HG02970 (cell line): ENCODE measurements at regions not wholly inside any gene's neighbourhood (a gene's known extent, or its start where the extent isn't known, plus 50 kb on each side); places are given as distances from the start of the nearest gene placed in this dataset.
"Not testable (repeated sequence)": the region's sequence is repeated elsewhere in the genome, so short reads cannot be mapped to it uniquely, and the experiment has no call there.

Source experiments
- ATAC-seq: cut with Tn5 transposase; IDR thresholded peaks from one replicate; pipeline ENCODE4 v1.9.1; 2021; ENCODE audit warnings: mild to moderate bottlenecking, moderate library complexity, moderate number of reproducible peaks; ENCODE audit not compliant: unreplicated experiment, low FRiP score

DNA sequence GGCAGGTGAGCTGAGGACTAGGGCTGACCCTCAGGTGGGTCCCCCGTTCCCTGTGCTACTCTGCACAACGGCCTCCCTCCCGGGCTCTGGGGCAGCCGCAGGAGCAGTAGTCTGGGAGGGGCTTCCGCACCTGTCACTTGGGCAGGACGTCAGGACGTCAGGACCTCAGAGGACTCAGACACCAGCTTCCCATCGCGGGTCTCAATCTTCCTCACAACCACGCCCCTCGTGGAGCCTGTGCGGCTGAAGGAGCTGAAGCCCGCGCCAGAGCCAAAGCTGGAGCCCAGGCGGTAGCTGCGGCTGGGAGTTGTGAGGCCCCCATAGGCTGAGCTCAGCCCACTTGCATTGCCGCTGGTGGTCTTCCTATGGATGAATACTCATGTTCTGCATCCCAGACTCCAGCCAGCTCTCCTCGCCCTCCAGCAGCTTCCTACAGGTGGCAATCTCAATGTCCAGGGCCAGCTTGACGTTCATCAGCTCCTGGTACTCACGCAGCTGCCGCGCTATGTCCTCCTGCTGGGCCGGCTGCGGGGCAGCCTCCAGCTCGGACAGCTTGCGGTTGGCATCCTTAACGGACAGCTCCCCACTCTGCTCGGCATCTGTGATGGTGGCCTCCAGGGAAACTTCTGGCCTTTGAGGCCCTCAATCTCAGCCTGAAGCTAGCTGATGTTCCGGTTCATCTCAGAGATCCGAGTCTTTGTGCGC is 381.4 kb upstream of the RGMB start:
- ATAC-seq, result no peak

DNA sequence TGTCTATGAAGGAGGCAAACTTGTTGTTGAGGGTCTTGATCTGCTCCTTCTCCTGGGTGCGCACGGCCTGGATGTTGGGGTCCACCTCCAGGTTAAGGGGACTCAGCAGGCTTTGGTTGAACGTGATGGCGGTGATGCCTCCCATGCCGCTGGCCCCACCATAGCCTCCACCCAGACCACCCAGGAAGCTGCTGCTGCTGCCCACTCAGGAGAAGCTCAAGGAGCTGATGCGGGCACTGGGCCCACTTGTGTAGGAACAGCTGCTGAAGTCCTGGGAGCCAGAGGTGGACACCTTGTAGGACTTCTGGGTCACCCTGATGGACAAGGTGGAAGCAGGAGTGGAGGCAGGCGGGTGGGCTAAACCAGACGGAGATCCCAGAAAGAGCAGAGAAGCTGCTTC is 380.3 kb upstream of the RGMB start:
- ATAC-seq, result not testable (repeated sequence)

DNA sequence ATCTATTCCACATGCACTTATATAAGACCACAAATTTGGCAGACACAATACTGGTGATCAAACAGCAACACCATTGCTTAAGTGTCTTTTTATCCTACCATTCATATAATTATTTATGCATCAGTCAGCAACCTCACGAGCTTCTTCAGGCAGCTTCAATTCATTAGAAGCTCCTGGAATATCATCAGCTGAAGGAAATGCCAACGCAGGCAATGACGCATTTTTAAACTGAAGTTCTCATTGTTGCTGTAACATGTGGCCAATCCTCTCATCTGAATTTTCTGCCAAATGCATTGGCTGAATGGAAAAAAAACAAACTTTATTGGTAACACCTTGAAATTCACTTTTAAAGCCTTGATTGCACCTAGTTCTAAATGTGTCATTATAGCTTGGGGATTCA is 376.4 kb upstream of the RGMB start:
- ATAC-seq, result no peak

- ATAC-seq, result no peak
Observed at GRCh38 chr5:98398465-98398864, 375.0 kb upstream of the RGMB start.

DNA sequence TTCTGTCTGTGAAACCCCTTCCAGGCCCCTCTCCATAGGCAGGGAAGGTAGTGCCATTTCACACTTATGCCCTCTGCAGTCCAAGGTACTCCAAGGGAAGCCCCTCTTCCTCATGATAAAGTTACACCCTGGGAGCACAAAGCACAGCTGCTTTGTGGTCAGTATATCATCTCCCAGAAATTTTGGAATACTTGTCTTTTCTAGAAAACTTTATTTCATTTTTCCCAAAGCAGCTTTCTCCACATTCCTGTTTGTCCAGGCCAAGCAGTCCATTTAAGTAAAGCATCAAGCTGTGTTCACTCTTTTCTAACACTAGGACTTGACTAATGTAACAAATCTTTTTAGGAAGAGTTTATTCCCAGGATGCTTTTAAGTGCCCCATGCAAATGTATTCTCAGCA is 371.8 kb upstream of the RGMB start:
- no peak for ATAC-seq

- ATAC-seq, result no peak
Observed at GRCh38 chr5:98402130-98402529, 371.3 kb upstream of the RGMB start.

DNA sequence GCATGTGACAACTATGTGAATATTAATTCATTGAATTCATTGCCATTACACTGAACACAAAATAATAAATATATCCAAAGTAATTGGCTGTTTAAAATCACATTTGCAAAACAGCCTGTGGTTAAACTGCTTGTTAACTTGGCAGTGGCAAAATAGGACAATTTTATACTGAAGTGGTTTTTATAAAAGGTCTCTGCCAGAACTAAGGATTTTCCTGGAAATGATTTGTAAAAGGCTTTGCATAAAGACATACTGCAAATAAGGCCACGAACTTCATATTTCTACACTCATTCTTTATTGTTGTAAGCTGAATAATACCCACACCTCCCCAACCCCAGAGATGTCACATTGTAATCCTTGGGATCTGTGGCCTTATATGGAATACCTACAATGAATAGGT is 370.3 kb upstream of the RGMB start:
- ATAC-seq, result no peak

DNA sequence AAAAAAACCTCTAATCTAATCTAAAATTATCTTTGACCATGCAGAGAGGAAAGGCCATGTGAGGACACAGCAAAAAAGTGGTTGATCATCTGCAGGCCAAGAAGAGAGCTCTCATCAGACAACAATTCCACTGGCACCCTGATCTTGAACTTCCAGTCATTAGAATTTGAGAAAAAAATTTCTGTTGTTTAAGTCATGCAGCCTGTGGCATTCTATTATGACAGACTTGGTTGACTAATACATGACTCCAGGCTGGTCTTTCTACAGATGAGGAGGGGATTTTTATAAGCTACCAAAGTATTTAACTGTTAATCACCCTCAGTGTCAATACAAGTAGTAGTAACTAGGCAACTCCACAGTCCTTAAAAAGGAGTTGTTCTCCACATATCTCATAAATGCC is 358.5 kb upstream of the RGMB start:
- no peak for ATAC-seq

- ATAC-seq, result no peak
Observed at GRCh38 chr5:98415663-98416062, 357.8 kb upstream of the RGMB start.

DNA sequence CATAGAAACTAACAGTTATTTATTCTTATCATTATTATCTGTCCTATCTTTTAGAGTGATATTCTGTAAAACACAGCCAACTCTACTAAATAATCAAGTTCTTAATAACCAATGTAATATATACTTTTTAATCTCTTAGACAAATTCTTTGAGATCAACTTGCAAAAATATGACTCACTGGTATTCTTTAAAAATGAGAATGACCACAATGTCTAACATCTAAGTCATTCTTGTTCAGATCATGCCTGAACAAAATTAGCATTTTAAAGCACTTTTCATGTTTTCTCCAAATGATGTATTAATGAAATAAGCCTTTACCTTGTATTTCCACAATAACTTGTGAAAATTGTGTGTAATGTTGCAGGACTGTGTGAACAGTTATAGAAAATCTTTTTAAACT is 356.9 kb upstream of the RGMB start:
- no peak for ATAC-seq

GRCh38 chr5:98419825-98420224 is 353.6 kb upstream of the RGMB start:
- ATAC-seq, result no peak

DNA sequence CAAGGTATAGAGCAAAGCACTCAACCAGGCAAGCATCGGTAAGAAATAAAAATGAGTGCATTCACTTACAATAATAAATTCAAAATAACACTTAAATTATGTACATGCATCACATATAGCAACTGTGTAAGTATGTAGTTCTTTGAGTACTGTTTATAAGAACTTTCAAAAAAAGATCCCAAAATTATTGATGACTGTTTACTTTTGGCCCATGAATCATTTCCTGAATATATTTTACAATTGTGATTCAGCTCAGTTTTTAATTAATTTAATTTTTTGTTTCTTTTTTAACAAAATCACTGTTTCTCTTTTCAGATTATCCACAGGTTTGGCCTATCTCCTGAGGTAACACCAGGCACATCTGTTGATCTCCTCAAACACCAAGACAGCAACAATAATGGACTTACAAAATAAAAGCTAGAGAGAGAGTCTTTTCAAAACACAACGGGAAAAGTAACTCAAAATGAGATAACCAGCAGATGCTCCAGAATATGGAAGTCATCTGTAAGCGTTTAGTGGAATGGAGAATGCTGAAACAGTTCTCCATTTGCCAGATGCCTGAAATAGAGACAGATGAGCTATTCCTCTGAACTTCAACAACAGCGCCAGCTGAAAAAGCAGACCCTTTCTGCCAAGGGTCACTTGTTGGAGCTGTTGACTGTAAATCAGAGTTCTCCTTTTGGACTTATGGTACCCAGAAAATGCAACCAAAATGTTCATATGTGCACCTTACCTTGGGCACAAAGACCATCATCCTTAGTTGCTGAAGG is 348.6 kb upstream of the RGMB start:
- no peak for ATAC-seq

DNA sequence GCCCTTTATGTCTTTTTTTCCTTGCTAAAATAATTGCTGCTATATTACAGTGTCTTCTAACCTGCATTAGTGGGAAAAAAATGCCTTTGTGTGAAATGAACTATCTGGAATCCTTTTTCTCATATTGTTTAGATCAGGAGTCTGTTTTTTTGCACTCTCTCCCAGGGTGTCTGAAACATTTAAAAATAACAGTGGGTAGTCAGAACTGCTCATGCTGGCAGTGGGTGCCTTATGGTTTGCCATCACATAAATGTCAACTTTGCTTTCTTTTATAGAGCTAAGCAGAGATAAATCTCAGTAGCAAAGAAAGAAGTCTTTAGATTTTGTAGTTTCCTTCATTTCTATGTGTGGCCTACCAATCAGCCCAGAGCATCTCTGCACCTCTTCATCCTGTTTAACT is 347.8 kb upstream of the RGMB start:
- no peak for ATAC-seq

GRCh38 chr5:98428806-98429205 is 344.7 kb upstream of the RGMB start:
- ATAC-seq, result no peak

DNA sequence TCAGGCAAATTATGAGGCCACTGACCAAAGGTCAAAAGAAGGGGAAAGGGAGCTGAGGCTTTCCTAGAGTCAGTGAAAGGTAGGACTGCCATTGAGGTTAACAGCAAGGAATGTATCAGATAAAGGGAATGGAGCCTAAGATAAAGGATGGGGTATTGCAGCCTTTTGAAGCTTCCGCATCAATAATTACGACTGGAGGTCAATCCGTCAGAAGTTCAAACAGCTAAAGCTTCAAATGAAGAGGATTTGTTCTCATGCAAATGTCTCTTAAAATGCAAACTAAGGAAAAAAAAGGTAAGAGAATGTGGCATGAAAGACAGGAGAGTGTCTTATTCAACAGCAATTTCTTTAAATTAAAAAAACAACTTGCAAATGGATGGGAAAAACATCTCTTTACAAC is 341.1 kb upstream of the RGMB start:
- ATAC-seq, result no peak

GRCh38 chr5:98433022-98433421 is 340.4 kb upstream of the RGMB start:
- no peak for ATAC-seq

GRCh38 chr5:98433673-98434072 is 339.8 kb upstream of the RGMB start:
- ATAC-seq, result no peak

DNA sequence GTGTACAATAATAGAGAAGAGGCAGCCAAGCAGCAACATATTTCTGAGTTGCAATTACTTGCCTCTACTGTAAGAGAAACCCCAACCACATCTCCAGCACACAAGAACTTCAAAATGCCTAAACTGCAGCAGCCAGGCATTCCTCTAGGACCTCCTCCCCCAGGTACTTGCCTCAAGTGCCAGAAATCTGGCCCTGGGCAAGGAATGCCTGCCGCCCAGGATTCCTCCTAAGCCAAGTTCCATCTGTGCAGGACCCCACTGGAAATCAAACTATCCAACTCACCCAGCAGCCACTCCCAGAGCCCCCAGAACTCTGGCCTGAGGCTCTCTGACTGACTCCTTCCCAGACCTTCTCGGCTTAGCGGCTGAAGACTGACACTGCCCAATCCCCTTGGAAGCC is 336.8 kb upstream of the RGMB start:
- ATAC-seq, result no peak

DNA sequence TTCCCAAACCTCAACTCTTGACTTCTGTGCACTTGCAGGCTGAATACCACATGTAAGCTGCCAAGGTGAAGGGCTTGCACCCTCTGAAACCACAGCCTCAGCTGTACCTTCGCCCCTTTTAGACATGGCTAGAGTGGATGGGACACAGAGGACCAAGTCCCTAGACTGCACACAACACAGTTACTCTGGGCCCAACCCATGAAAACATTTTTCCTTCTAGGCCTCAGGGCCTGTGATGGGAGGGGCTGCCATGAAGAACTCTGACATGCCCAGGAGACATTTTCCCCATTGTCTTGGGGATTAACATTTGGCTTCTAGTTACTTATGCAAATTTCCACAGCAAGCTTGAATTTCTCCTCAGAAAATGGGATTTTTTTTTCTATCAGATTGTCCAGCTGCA is 331.0 kb upstream of the RGMB start:
- ATAC-seq, result no peak

GRCh38 chr5:98443881-98444280 is 329.6 kb upstream of the RGMB start:
- ATAC-seq, result no peak

DNA sequence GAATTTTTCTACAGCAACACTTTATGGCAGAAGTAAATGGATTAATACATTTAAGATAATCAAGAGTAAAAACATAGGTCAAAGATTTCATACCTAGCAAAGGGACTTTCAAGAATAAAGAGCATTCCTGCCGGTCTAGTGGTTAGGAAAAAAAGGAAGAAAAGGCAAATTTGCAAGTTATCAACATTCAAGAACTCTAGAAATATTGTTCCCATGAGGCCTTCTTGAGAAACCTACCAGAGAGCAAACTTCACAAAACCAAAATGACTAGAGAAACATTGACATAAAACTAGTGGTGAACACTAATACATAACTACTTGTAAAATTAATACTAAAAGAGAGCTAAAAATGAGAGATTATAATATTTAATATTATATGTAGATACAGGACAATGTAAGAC is 320.2 kb upstream of the RGMB start:
- no peak for ATAC-seq

DNA sequence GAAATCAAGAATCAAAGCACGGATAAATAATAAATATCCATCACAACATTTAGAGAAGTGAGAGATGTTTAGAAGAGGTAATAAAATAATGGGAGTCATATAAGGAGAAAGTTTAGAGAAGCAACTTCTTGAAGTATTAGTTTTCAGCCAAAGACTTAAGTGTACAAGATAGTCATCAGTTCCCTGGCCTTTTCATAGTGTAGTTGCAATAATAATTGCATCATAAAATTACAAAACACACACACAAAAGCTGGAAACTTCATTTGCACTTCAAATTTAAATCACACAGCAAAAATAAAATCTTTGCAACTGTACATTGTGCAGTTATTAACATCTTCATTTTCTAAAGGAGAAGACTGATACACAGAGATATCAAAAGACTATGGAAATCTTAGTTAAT is 319.1 kb upstream of the RGMB start:
- ATAC-seq, result no peak
